Mammary epithelial cell (primary cell): ENCODE measurements at regions not wholly inside any gene's neighbourhood (a gene's known extent, or its start where the extent isn't known, plus 50 kb on each side); places are given as distances from the start of the nearest gene placed in this dataset.

Source experiments
- CTCF ChIP-seq, 2 donors: IDR thresholded peaks in 1 of 2; conservative IDR thresholded peaks in 1 of 2; 2 replicates each; pipeline ENCODE4 v1.5.1; 2011 to 2012; ENCODE audit warnings: inconsistent platforms in 2 of 2, low read length in 2 of 2, mild to moderate bottlenecking in 2 of 2, control low read depth in 1 of 2, low read depth in 1 of 2; ENCODE audit not compliant: insufficient read depth in 1 of 2; ENCODE audit errors: extremely low read depth in 1 of 2
- EZH2 ChIP-seq: IDR thresholded peaks from 2 replicates; pipeline ENCODE4 v1.6.1; 2012; ENCODE audit warnings: low read length, inconsistent platforms, borderline replicate concordance

DNA sequence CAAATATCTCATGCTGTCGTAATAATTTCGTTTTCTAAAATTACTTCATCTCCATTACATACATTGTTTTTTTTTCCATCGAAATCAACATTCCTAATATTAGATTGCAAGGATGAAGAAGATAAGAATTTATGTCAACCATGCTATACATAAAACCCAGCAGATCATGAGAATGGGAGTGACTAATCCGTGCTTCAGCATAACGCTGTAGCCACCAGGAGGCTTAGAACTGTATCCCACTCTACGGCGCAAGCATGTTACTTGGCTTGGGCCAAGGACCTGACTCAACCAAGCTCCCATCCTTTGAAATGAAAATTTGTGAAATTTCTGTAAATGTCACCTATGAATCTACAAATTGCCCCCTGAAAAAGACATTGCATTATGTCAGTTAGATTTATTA, 392.5 kb downstream of the FIGN start:
- TF ChIP-seq EZH2, result no peak
- no peak for TF ChIP-seq CTCF (conservative IDR thresholded peaks at IDR 0.05 in 1 of 2, IDR thresholded peaks at IDR 0.05 in 1 of 2; ENCODE audit: extremely low read depth in 1 of 2, insufficient read depth in 1 of 2, low read depth in 1 of 2, low read length in 2 of 2)
